OCI-LY3 (cell line): ENCODE measurements at regions not wholly inside any gene's neighbourhood (a gene's known extent, or its start where the extent isn't known, plus 50 kb on each side); places are given as distances from the start of the nearest gene placed in this dataset.

Experiments used
- H2AFZ ChIP-seq: fragments of 200-600, 300-600 bp; shearing (Covaris generic); 2 replicates; pipeline ENCODE4 v1.6.0; 2014; ENCODE audit warnings: antibody characterized with exemption, low read depth, low read length
- H3K27ac ChIP-seq: fragments of 200-600, 300-600 bp; sonication (generic); 2 replicates; pipeline ENCODE4 v1.5.1; 2014; ENCODE audit warnings: mild to moderate bottlenecking, low read length, moderate library complexity, mixed read lengths
- H3K27me3 ChIP-seq: fragments of 200-600, 300-600 bp; sonication (generic); 2 replicates; pipeline ENCODE4 v1.6.1; 2014; ENCODE audit warnings: low read depth, low read length, mixed read lengths
- H3K36me3 ChIP-seq: fragments of 200-600, 300-600 bp; sonication (generic); replicated peaks from 2 replicates; pipeline ENCODE3; 2014; ENCODE audit warnings: low read depth, low read length, mixed read lengths
- H3K4me1 ChIP-seq: fragments of 300-600, 200-600 bp; sonication (generic); 2 replicates; pipeline ENCODE4 v1.6.1; 2014; ENCODE audit warnings: low read length, mixed read lengths
- H3K4me2 ChIP-seq: fragments of 200-600, 300-600 bp; sonication (generic); 2 replicates; pipeline ENCODE4 v1.6.1; 2014; ENCODE audit warnings: low read length, mixed read lengths
- H3K4me3 ChIP-seq: fragments of 300-600, 200-600 bp; sonication (generic); 2 replicates; pipeline ENCODE4 v1.5.1; 2014; ENCODE audit warnings: antibody characterized with exemption, mild to moderate bottlenecking, low read length, moderate library complexity
- H3K79me2 ChIP-seq: fragments of 300-600, 200-600 bp; shearing (Covaris generic); 2 replicates; pipeline ENCODE4 v1.6.1; 2014; ENCODE audit warnings: mild to moderate bottlenecking, low read length, mixed read lengths
- H3K9ac ChIP-seq: fragments of 300-600, 200-600 bp; shearing (Covaris generic); 2 replicates; pipeline ENCODE4 v1.6.0; 2014; ENCODE audit warnings: mild to moderate bottlenecking, low read length, moderate library complexity
- H3K9me3 ChIP-seq: fragments of 200-600, 300-600 bp; shearing (Covaris generic); 2 replicates; pipeline ENCODE4 v1.6.1; 2014; ENCODE audit warnings: low read length, mixed read lengths; ENCODE audit not compliant: insufficient read depth
- H4K20me1 ChIP-seq: fragments of 200-600, 300-600 bp; sonication (generic); 2 replicates; pipeline ENCODE4 v1.6.1; 2016; ENCODE audit warnings: low read length, mixed read lengths; ENCODE audit not compliant: insufficient read depth
- EZH2phosphoT487 ChIP-seq: fragments of 200-600 bp; shearing (Covaris generic); IDR thresholded peaks from 2 replicates; pipeline ENCODE4 v1.6.1; 2018; ENCODE audit warnings: antibody characterized with exemption, mixed run types, low read depth
- TF ChIP-seq, protein P1 (sequence below): fragments of 200-600, 300-600 bp; sonication (generic); IDR thresholded peaks from 2 replicates; pipeline ENCODE4 v1.5.1; 2014; ENCODE audit warnings: antibody characterized with exemption, low read length, low read depth

DNA sequence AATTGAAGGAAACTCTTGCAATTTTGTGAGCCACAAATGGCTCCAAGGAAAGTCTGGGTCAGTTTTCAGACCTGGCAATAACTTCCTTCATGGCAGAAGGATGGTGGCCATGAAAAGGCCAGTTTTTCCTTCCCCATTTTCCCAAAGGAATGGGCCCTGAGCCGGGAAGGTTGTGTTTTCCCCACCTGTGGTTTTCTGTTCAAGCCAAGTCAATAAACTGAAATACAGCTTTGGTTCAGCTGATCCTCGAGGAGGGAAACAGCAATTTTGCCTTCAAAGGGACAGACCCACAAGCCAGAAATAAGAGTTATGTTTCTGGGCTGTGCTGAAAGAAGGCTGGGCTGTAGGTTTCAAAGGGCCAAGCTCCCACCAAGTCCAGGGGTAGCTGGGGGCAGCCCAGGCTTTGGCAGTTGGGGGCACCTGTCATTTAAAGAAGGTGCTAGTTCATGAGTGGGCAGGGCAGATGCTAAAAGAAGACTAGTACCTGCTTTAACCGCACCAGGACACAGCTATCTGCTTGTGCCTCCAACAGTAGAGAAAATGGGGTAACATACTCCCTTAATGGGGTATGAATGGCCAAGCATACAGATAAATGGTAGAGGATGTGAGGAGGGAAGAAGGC lies 97.0 kb downstream of the TTC32 start:
- Histone ChIP-seq H3K4me3 (no peak overlapping the region), H3K79me2 (no peaks in the 10 kb centered on the region), H4K20me1 (no peaks in the 10 kb centered on the region)

DNA sequence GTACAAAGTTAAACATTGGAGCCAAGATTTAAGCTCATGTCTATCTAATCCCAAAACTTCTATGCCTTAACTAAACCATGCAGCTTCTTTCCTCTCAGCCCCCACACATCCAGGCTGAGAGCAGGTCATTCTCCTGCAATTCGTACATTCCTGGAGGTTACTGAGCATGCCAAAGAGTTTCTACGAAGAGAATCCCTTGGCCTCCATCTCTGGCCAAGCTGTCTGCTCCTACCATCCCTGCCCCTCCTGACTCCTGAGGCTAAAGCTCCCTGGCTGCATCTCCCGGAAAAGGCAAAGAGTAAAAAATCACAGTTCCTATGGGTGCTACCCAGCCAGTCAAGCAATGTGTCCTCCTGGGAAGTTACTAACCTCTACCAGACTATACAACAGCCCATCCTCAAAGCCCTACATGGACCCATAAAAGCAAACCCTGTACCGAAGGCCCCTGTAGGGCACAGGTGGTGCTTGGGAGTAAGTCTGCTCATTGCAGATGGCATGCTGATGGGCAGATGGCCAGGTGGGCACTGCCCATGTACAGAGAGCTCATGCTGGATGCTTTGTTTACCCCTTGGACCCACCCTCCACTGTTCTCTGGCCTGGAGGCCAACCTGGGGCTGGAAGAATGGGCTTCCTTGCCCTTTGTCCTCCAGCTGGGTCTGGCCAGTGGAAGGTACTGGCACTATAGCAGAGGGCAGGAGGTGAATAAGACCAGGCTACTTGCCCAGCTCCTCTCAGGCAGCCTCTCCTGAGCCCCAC lies 99.5 kb downstream of the TTC32 start:
- Histone ChIP-seq H3K27ac (no peak overlapping the region), H4K20me1 (no peaks in the 10 kb centered on the region), H3K9me3 (no peaks in the 10 kb centered on the region), H3K9ac (no peak overlapping the region), H3K4me2 (no peak overlapping the region), H3K4me1 (no peaks in the 10 kb centered on the region), H3K36me3 (no peaks in the 10 kb centered on the region), H3K79me2 (no peaks in the 10 kb centered on the region), H3K27me3 (no peaks in the 10 kb centered on the region), H2AFZ (no peak overlapping the region), H3K4me3 (no peak overlapping the region)
- TF ChIP-seq, protein P1, sequence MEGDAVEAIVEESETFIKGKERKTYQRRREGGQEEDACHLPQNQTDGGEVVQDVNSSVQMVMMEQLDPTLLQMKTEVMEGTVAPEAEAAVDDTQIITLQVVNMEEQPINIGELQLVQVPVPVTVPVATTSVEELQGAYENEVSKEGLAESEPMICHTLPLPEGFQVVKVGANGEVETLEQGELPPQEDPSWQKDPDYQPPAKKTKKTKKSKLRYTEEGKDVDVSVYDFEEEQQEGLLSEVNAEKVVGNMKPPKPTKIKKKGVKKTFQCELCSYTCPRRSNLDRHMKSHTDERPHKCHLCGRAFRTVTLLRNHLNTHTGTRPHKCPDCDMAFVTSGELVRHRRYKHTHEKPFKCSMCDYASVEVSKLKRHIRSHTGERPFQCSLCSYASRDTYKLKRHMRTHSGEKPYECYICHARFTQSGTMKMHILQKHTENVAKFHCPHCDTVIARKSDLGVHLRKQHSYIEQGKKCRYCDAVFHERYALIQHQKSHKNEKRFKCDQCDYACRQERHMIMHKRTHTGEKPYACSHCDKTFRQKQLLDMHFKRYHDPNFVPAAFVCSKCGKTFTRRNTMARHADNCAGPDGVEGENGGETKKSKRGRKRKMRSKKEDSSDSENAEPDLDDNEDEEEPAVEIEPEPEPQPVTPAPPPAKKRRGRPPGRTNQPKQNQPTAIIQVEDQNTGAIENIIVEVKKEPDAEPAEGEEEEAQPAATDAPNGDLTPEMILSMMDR: no peak
- TF ChIP-seq EZH2phosphoT487: no peak

More for the DNA sequence above, 97.0 kb downstream of the TTC32 start:
- Histone ChIP-seq H3K27me3 (no peaks in the 10 kb centered on the region), H3K27ac (no peak overlapping the region), H3K9ac (no peak overlapping the region), H3K36me3 (no peaks in the 10 kb centered on the region), H3K4me1 (peaks cover under 1% of the 10 kb centered on the region), H3K9me3 (no peaks in the 10 kb centered on the region), H3K4me2 (no peak overlapping the region), H2AFZ (no peak overlapping the region)
- TF ChIP-seq, protein P1: no peak
- TF ChIP-seq EZH2phosphoT487: no peak

DNA sequence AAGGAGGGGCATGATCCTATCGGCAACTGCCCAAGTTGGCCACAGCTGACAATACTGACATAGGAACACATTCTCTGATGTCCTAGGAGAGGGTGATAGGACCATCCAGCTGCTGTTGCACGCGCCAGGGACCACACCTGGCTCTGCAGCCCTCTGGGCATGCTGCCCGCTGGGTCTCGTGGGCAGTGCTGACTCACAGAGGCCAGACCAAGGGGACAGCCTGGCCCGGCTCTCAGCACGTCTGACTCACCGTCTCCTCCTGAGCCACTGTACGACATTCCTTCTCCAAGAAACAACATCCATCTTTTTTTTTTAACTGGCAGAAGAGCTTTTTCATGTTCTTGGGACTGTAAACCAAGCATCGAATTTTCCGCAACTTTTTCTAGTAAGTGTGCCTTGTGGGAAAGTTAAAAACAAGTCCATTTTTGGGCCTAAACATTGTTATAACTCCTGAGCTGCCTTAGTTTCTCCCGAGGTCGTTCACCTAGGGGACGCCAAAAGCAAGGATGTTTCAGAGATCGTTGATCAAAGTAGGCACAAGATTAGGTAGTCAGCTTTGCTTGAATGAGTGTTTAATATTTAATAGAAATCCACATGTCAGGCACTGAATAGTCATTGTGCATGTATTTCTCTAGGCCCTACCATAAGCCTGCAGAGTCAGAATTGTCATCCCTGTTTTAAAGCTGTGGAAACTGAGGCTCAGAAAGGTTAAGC lies 100.3 kb downstream of the TTC32 start:
- H3K4me2 ChIP-seq: no peak overlapping the region

More for the DNA sequence above, 100.3 kb downstream of the TTC32 start:
- H3K9ac ChIP-seq: no peak overlapping the region
- no peaks in the 10 kb centered on the region for H3K4me1 ChIP-seq
- H3K27ac ChIP-seq: no peak overlapping the region
- no peaks in the 10 kb centered on the region for H3K27me3 ChIP-seq
- H2AFZ ChIP-seq: no peak overlapping the region
- H3K4me3 ChIP-seq: no peak overlapping the region
- no peaks in the 10 kb centered on the region for H3K9me3 ChIP-seq
- no peaks in the 10 kb centered on the region for H3K36me3 ChIP-seq
- H4K20me1 ChIP-seq: no peaks in the 10 kb centered on the region
- TF ChIP-seq EZH2phosphoT487: no peak
- TF ChIP-seq, protein P1: no peak
- no peaks in the 10 kb centered on the region for H3K79me2 ChIP-seq
